HEK293T (cell line): ENCODE measurements at regions not wholly inside any gene's neighbourhood (a gene's known extent, or its start where the extent isn't known, plus 50 kb on each side); places are given as distances from the start of the nearest gene placed in this dataset.

Source experiments
- BHLHE40 ChIP-seq: fragments of 450-650 bp; IDR thresholded peaks from 2 replicates; pipeline ENCODE4 v1.6.1; 2016; ENCODE audit warnings: mild to moderate bottlenecking, moderate library complexity, borderline replicate concordance
- ELF4 ChIP-seq: fragments of 450-650 bp; IDR thresholded peaks from 2 replicates; pipeline ENCODE4 v1.6.1; 2017; ENCODE audit warnings: antibody characterized with exemption
- HDGF ChIP-seq: fragments of 450-650 bp; IDR thresholded peaks from 2 replicates; pipeline ENCODE4 v1.6.1; 2017; ENCODE audit warnings: antibody characterized with exemption, borderline replicate concordance
- NFRKB ChIP-seq: fragments of 450-650 bp; IDR thresholded peaks from 2 replicates; pipeline ENCODE4 v1.6.1; 2016; ENCODE audit warnings: mild to moderate bottlenecking, moderate library complexity
- SP1 ChIP-seq: fragments of 450-650 bp; IDR thresholded peaks from 2 replicates; pipeline ENCODE4 v1.6.1; 2017
- SUZ12 ChIP-seq: fragments of 450-650 bp; IDR thresholded peaks from 2 replicates; pipeline ENCODE4 v1.6.1; 2016; ENCODE audit warnings: mild to moderate bottlenecking
- ZNF384 ChIP-seq: fragments of 450-650 bp; IDR thresholded peaks from 2 replicates; pipeline ENCODE4 v1.6.1; 2016

GRCh38 chr11:95586661-95587060 is 202.9 kb downstream of the FAM76B start:
- TF ChIP-seq ZNF384: no peak
- no peak for TF ChIP-seq BHLHE40
- TF ChIP-seq SP1: no peak
- no peak for TF ChIP-seq SUZ12
- TF ChIP-seq HDGF: no peak
- no peak for TF ChIP-seq ELF4
- no peak for TF ChIP-seq NFRKB
